GM12878 (cell line): ENCODE measurements at regions not wholly inside any gene's neighbourhood (a gene's known extent, or its start where the extent isn't known, plus 50 kb on each side); places are given as distances from the start of the nearest gene placed in this dataset.

Source experiments
- ATAC-seq: fragments of 200-7000 bp; cut with Tn5 transposase; 3 replicates; pipeline ENCODE4 v1.9.1; 2020; ENCODE audit warnings: mild to moderate bottlenecking, moderate library complexity
- BruUV-seq: library from RNA; stranded (reverse); fragments of 400-500 nt; replicated peaks from 2 replicates; lab custom pipeline; 2021; lab: Mats Ljungman, UMichigan
- CTCF ChIA-PET: fragments of 300-600 bp; sonication (Branson Sonifier 250); formaldehyde crosslinking; extraction: SDS; loops from one replicate; lab custom pipeline; 2021; ENCODE audit warnings: inconsistent platforms; lab: Yijun Ruan, JAX
- POLR2A ChIA-PET: fragments of 350-600 bp; formaldehyde crosslinking; extraction: SDS; loops from one replicate; lab custom pipeline; 2021; ENCODE audit warnings: inconsistent platforms; lab: Charles Lee
- RAD21 ChIA-PET: fragments of 300-600 bp; sonication (Branson Sonifier 250); formaldehyde crosslinking; loops from one replicate; lab custom pipeline; 2023; ENCODE audit warnings: antibody characterized with exemption; ENCODE audit not compliant: unreplicated experiment; lab: Charles Lee
- SMC1A ChIA-PET: fragments of 300-600 bp; sonication (Branson Sonifier 250); formaldehyde crosslinking; loops from one replicate; lab custom pipeline; 2023; ENCODE audit not compliant: unreplicated experiment, uncharacterized antibody; lab: Charles Lee
- DNase-seq: peaks from one replicate; pipeline ENCODE4 v3.0.0-alpha.2; 2011; ENCODE audit warnings: low read depth, low spot score
- FAIRE-seq: peaks from 3 replicates; lab custom pipeline; 2011; peaks lifted over from hg19 to GRCh38; lab: Jason Lieb, UNC
- H2AFZ ChIP-seq: 2 replicates; pipeline ENCODE4 v1.6.0; 2011; ENCODE audit warnings: low read depth, low read length, control low read depth; ENCODE audit not compliant: control insufficient read depth
- H3K27ac ChIP-seq: 2 replicates; pipeline ENCODE4 v1.5.1; 2011; ENCODE audit warnings: control low read depth; ENCODE audit not compliant: control insufficient read depth, insufficient read depth
- H3K27me3 ChIP-seq, 2 experiments: replicated peaks in 1 of 2; 2 replicates each; pipeline versions ENCODE4 v1.6.0 to v1.6.1; 2011; ENCODE audit warnings: low read length in 1 of 2; ENCODE audit not compliant: control insufficient read depth in 2 of 2, insufficient read depth in 2 of 2
- H3K36me3 ChIP-seq, 2 experiments: 2 replicates each; pipeline ENCODE4 v1.5.1; 2011; ENCODE audit warnings: low read length in 1 of 2; ENCODE audit not compliant: control insufficient read depth in 2 of 2, insufficient read depth in 2 of 2
- H3K4me1 ChIP-seq: 2 replicates; pipeline ENCODE4 v1.6.1; 2011; ENCODE audit warnings: mild to moderate bottlenecking, low read length, moderate library complexity, mixed read lengths; ENCODE audit not compliant: control insufficient read depth, insufficient read depth
- H3K4me2 ChIP-seq: 2 replicates; pipeline ENCODE4 v1.6.0; 2011; ENCODE audit warnings: control low read depth; ENCODE audit not compliant: control insufficient read depth, insufficient read depth
- H3K4me3 ChIP-seq: fragments of 200-600 bp; sonication (generic); 2 replicates; pipeline ENCODE4 v1.5.1; 2016
- H3K79me2 ChIP-seq: 2 replicates; pipeline ENCODE4 v1.6.0; 2011; ENCODE audit warnings: low read length; ENCODE audit not compliant: control insufficient read depth, insufficient read depth
- H3K9ac ChIP-seq: 2 replicates; pipeline ENCODE4 v1.8.0; 2011; ENCODE audit warnings: low read length, control low read depth, mixed read lengths; ENCODE audit not compliant: control insufficient read depth, insufficient read depth
- H3K9me3 ChIP-seq: replicated peaks from 3 replicates; pipeline ENCODE4 v1.5.1; 2011; ENCODE audit warnings: mild to moderate bottlenecking, low read length; ENCODE audit not compliant: control insufficient read depth, insufficient read depth
- H4K20me1 ChIP-seq: 2 replicates; pipeline ENCODE4 v1.6.0; 2011; ENCODE audit not compliant: control insufficient read depth, insufficient read depth
- ASH2L ChIP-seq: fragments of 300-600, 200-600 bp; sonication (generic); IDR thresholded peaks from 2 replicates; pipeline ENCODE4 v1.6.1; 2017; ENCODE audit warnings: low read depth, mild to moderate bottlenecking, borderline replicate concordance
- ATF3 ChIP-seq: IDR thresholded peaks from 2 replicates; pipeline ENCODE4 v1.6.1; 2011; ENCODE audit warnings: low read depth, mild to moderate bottlenecking, low read length, moderate library complexity, borderline replicate concordance; ENCODE audit errors: extremely low read depth
- BCL3 ChIP-seq: IDR thresholded peaks from 2 replicates; pipeline ENCODE4 v1.6.1; 2011; ENCODE audit warnings: borderline replicate concordance, low read depth, mild to moderate bottlenecking, moderate library complexity, low read length; ENCODE audit not compliant: insufficient read depth, poor library complexity, severe bottlenecking
- BMI1 ChIP-seq: fragments of 450-650 bp; IDR thresholded peaks from 2 replicates; pipeline ENCODE4 v1.6.1; 2016; ENCODE audit warnings: mild to moderate bottlenecking, moderate library complexity, borderline replicate concordance
- CHD1 ChIP-seq: IDR thresholded peaks from 2 replicates; pipeline ENCODE4 v1.6.1; 2012; ENCODE audit warnings: low read depth, low read length, improper control_type of control experiment
- ESRRA ChIP-seq: IDR thresholded peaks from 2 replicates; pipeline ENCODE4 v1.6.1; 2012; ENCODE audit warnings: mild to moderate bottlenecking, low read length, improper control_type of control experiment
- LARP7 ChIP-seq: fragments of 450-650 bp; IDR thresholded peaks from 2 replicates; pipeline ENCODE4 v1.6.1; 2017; ENCODE audit warnings: mild to moderate bottlenecking
- MEF2A ChIP-seq: IDR thresholded peaks from 2 replicates; pipeline ENCODE4 v1.6.1; 2011; ENCODE audit warnings: low read depth, mild to moderate bottlenecking, low read length, moderate library complexity; ENCODE audit not compliant: insufficient read depth
- MEF2B ChIP-seq: fragments of 450-650 bp; IDR thresholded peaks from 2 replicates; pipeline ENCODE4 v1.6.1; 2018; ENCODE audit warnings: mild to moderate bottlenecking, moderate library complexity; ENCODE audit not compliant: partially characterized antibody, poor library complexity, severe bottlenecking
- NBN ChIP-seq: fragments of 450-650 bp; IDR thresholded peaks from 2 replicates; pipeline ENCODE4 v1.6.1; 2016
- NFYB ChIP-seq: IDR thresholded peaks from 2 replicates; pipeline ENCODE4 v1.6.1; 2011; ENCODE audit warnings: low read depth, mild to moderate bottlenecking, low read length, improper control_type of control experiment, moderate library complexity; ENCODE audit not compliant: insufficient read depth
- PBX3 ChIP-seq: IDR thresholded peaks from 2 replicates; pipeline ENCODE4 v1.6.1; 2011; ENCODE audit warnings: mild to moderate bottlenecking, low read depth, low read length, moderate library complexity; ENCODE audit not compliant: insufficient replicate concordance
- RBBP5 ChIP-seq: fragments of 200-600 bp; sonication (generic); conservative IDR thresholded peaks from 2 replicates; pipeline ENCODE4 v1.6.1; 2016
- RFX5 ChIP-seq: IDR thresholded peaks from 2 replicates; pipeline ENCODE4 v1.6.1; 2011; ENCODE audit warnings: low read depth, low read length, improper control_type of control experiment
- SRF ChIP-seq, 2 experiments: IDR thresholded peaks; 2 replicates each; pipeline ENCODE4 v1.6.1; 2011; ENCODE audit warnings: low read depth in 2 of 2, low read length in 2 of 2, mild to moderate bottlenecking in 1 of 2, moderate library complexity in 1 of 2
- TARDBP ChIP-seq: IDR thresholded peaks from 2 replicates; pipeline ENCODE4 v1.6.1; 2016; ENCODE audit warnings: borderline replicate concordance
- TCF3 ChIP-seq: IDR thresholded peaks from 2 replicates; pipeline ENCODE4 v1.6.1; 2012; ENCODE audit warnings: low read depth, mild to moderate bottlenecking, low read length, borderline replicate concordance; ENCODE audit not compliant: insufficient read depth
- YBX1 ChIP-seq: fragments of 450-650 bp; IDR thresholded peaks from 2 replicates; pipeline ENCODE4 v1.6.1; 2016; ENCODE audit warnings: antibody characterized with exemption
- ZBTB40 ChIP-seq: fragments of 450-650 bp; IDR thresholded peaks from 2 replicates; pipeline ENCODE4 v1.6.1; 2016; ENCODE audit warnings: mild to moderate bottlenecking, moderate library complexity, borderline replicate concordance
- ZNF207 ChIP-seq: fragments of 450-650 bp; IDR thresholded peaks from 2 replicates; pipeline ENCODE4 v1.6.1; 2014; ENCODE audit warnings: antibody characterized with exemption, mild to moderate bottlenecking, borderline replicate concordance
- WGBS: methylation state at CpG from one replicate; pipeline ENCODE4 v1.1.6; 2016; ENCODE audit warnings: low lambda C conversion rate; ENCODE audit not compliant: insufficient replicate concordance, insufficient coverage; ENCODE audit errors: missing lambda C conversion rate; 5-methylcytosine and 5-hydroxymethylcytosine counted together
- in situ Hi-C: fragments of 300-500 bp; cut with MboI; formaldehyde crosslinking; loops from 9 replicates; pipeline ENCODE4 v1.14.3; 2018; ENCODE audit warnings: mixed read lengths
- intact Hi-C: fragments of 100-400 bp; cut with micrococcal nuclease; formaldehyde crosslinking; loops from one replicate; pipeline ENCODE4 v1.14.2; 2022; ENCODE audit not compliant: unreplicated experiment

- no peaks in the 10 kb centered on the region for H3K27me3 ChIP-seq
- intact Hi-C loops, result no loop called here
- no peaks in the 10 kb centered on the region for H3K36me3 ChIP-seq
- no peaks in the 10 kb centered on the region for H3K4me1 ChIP-seq
- no peaks in the 10 kb centered on the region for H3K79me2 ChIP-seq
- H3K4me3 ChIP-seq, result no peak overlapping the region
- WGBS, result 39% methylated on average over 2 of the region's 2 CpGs
- H2AFZ ChIP-seq, result no peak overlapping the region
- ChIA-PET SMC1A (no interaction called here), CTCF (no interaction called here), POLR2A (no interaction called here), RAD21 (no interaction called here)
- no peak overlapping the region for H3K9ac ChIP-seq
- no peak overlapping the region for H3K27ac ChIP-seq
- no peak for ATAC-seq
- FAIRE-seq, result no peak
- no TSS peak for BruUV-seq
- no peak overlapping the region for H3K4me2 ChIP-seq
- in situ Hi-C loops, result no loop called here
- no peak for DNase-seq
- TF ChIP-seq NBN (no peak), NFYB (no peak), LARP7 (no peak), MEF2A (no peak), PBX3 (no peak), BMI1 (no peak), ZBTB40 (no peak), TCF3 (no peak), BCL3 (no peak), SRF (IDR thresholded peaks at IDR 0.05; ENCODE audit: low read depth in 2 of 2, low read length in 2 of 2) (no peak), RFX5 (no peak), TARDBP (no peak), CHD1 (no peak), YBX1 (no peak), RBBP5 (no peak), ESRRA (no peak), ZNF207 (no peak), MEF2B (no peak), ATF3 (no peak), ASH2L (no peak)
- no peaks in the 10 kb centered on the region; the same call in 2 of the 3 replicates for H3K9me3 ChIP-seq
- H4K20me1 ChIP-seq, result no peaks in the 10 kb centered on the region
Measured at GRCh38 chr16:49089533-49089932, 192.1 kb downstream of the CBLN1 start.
